ENCODE measurements at regions not wholly inside any gene's neighbourhood (a gene's known extent, or its start where the extent isn't known, plus 50 kb on each side); places are given as distances from the start of the nearest gene placed in this dataset.

GRCh38 chr5:3123763-3124157 lies 372.3 kb upstream of the IRX2 start:
- TF ChIP-seq CHD2 (IDR thresholded peaks at IDR 0.05; ENCODE audit: borderline replicate concordance, low read depth, low read length) (no peak), E2F4 (IDR thresholded peaks at IDR 0.05; ENCODE audit: low read depth, low read length) (no peak), ZNF274 (IDR thresholded peaks at IDR 0.05; ENCODE audit: insufficient read depth, insufficient read length) (no peak), CTCF (IDR thresholded peaks at IDR 0.05 in 2 of 3, conservative IDR thresholded peaks at IDR 0.05 in 1 of 3; ENCODE audit: control insufficient read depth in 2 of 3, extremely low read depth in 1 of 3, insufficient read depth in 1 of 3, low read depth in 3 of 3, low read length in 3 of 3) (no peak), JUNB (IDR thresholded peaks at IDR 0.05) (no peak), PKNOX1 (IDR thresholded peaks at IDR 0.05) (no peak), GATAD2B (conservative IDR thresholded peaks at IDR 0.05; ENCODE audit: low read depth) (no peak), SIN3A (IDR thresholded peaks at IDR 0.05; ENCODE audit: low read depth, low read length) (no peak), ZNF207 (IDR thresholded peaks at IDR 0.05; ENCODE audit: borderline replicate concordance) (no peak), IRF4 (IDR thresholded peaks at IDR 0.05; ENCODE audit: low read depth, low read length) (no peak), POLR2AphosphoS5 (IDR thresholded peaks at IDR 0.05; ENCODE audit: low read length) (no peak), SUZ12 (IDR thresholded peaks at IDR 0.05; ENCODE audit: unreplicated experiment) (no peak), HDAC6 (IDR thresholded peaks at IDR 0.05; ENCODE audit: unreplicated experiment) (no peak)
